Hepatocyte (in vitro differentiated cells): ENCODE measurements at regions not wholly inside any gene's neighbourhood (a gene's known extent, or its start where the extent isn't known, plus 50 kb on each side); places are given as distances from the start of the nearest gene placed in this dataset.

Experiments
- DNase-seq: peaks from one replicate; pipeline ENCODE4 v3.0.0-alpha.2; 2016; ENCODE audit warnings: low spot score
- H2AFZ ChIP-seq: fragments of 200-600 bp; sonication (generic); 2 replicates; pipeline ENCODE4 v1.6.0; 2016; ENCODE audit warnings: antibody characterized with exemption, mild to moderate bottlenecking
- H3K27ac ChIP-seq: fragments of 200-600 bp; sonication (generic); 2 replicates; pipeline ENCODE4 v1.5.1; 2016; ENCODE audit warnings: mild to moderate bottlenecking
- H3K27me3 ChIP-seq: fragments of 200-600 bp; sonication (generic); 2 replicates; pipeline ENCODE4 v1.6.1; 2016
- H3K36me3 ChIP-seq: fragments of 200-600 bp; sonication (generic); replicated peaks from 2 replicates; pipeline ENCODE4 v1.5.1; 2016; ENCODE audit warnings: low read depth; ENCODE audit not compliant: insufficient read depth
- H3K4me1 ChIP-seq: fragments of 200-600 bp; sonication (generic); 2 replicates; pipeline ENCODE4 v1.5.1; 2016; ENCODE audit warnings: mild to moderate bottlenecking, moderate library complexity; ENCODE audit not compliant: insufficient read depth
- H3K4me2 ChIP-seq: fragments of 200-600 bp; sonication (generic); 2 replicates; pipeline ENCODE4 v1.6.0; 2016
- H3K4me3 ChIP-seq: fragments of 200-600 bp; sonication (generic); 2 replicates; pipeline ENCODE4 v1.5.1; 2016; ENCODE audit warnings: mild to moderate bottlenecking
- H3K79me2 ChIP-seq: fragments of 200-600 bp; sonication (generic); 2 replicates; pipeline ENCODE4 v1.6.0; 2017; ENCODE audit warnings: mild to moderate bottlenecking
- H3K9me2 ChIP-seq: fragments of 200-600 bp; sonication (generic); replicated peaks from 2 replicates; pipeline ENCODE4 v1.6.0; 2017; ENCODE audit warnings: mild to moderate bottlenecking; ENCODE audit not compliant: insufficient read depth
- H3K9me3 ChIP-seq: fragments of 200-600 bp; sonication (generic); 2 replicates; pipeline ENCODE4 v1.5.1; 2016; ENCODE audit warnings: low read depth, mild to moderate bottlenecking
- H4K20me1 ChIP-seq: fragments of 200-600 bp; sonication (generic); 2 replicates; pipeline ENCODE4 v1.6.0; 2016; ENCODE audit warnings: mild to moderate bottlenecking; ENCODE audit not compliant: insufficient read depth, poor library complexity, severe bottlenecking
- CTCF ChIP-seq: fragments of 200-600 bp; sonication (generic); IDR thresholded peaks from 2 replicates; pipeline ENCODE4 v1.5.1; 2016; ENCODE audit warnings: antibody characterized with exemption, mild to moderate bottlenecking; ENCODE audit not compliant: poor library complexity
- EZH2 ChIP-seq: fragments of 200-600 bp; sonication (generic); IDR thresholded peaks from 2 replicates; pipeline ENCODE4 v1.6.1; 2016; ENCODE audit warnings: antibody characterized with exemption, mild to moderate bottlenecking, borderline replicate concordance
- EZH2phosphoT487 ChIP-seq: fragments of 200-600 bp; sonication (generic); IDR thresholded peaks from one replicate; pipeline ENCODE4 v1.6.1; 2018; ENCODE audit warnings: antibody characterized with exemption, mild to moderate bottlenecking, low read depth, moderate library complexity; ENCODE audit not compliant: unreplicated experiment, severe bottlenecking
- WGBS: methylation state at CpG from one replicate; pipeline ENCODE4 v1.1.6; 2016; ENCODE audit warnings: low lambda C conversion rate; ENCODE audit errors: missing lambda C conversion rate; 5-methylcytosine and 5-hydroxymethylcytosine counted together

- Histone ChIP-seq H4K20me1 (no peaks in the 10 kb centered on the region), H3K36me3 (no peaks in the 10 kb centered on the region), H3K4me1 (peaks cover 6% of the 10 kb centered on the region), H3K4me3 (no peak overlapping the region), H3K27ac (no peak overlapping the region), H3K9me3 (no peaks in the 10 kb centered on the region), H2AFZ (no peak overlapping the region), H3K9me2 (no peaks in the 10 kb centered on the region), H3K27me3 (no peaks in the 10 kb centered on the region), H3K79me2 (no peaks in the 10 kb centered on the region), H3K4me2 (no peak overlapping the region)
- 76% methylated on average over 5 of the region's 5 CpGs for WGBS
- TF ChIP-seq CTCF (no peak), EZH2 (no peak), EZH2phosphoT487 (no peak)
- DNase-seq, result no peak
These were observed 398.3 kb downstream of the SEC16B start for GRCh38 chr1:177571485-177572076.

- 57% methylated on average over 1 of the region's 1 CpG for WGBS
- Histone ChIP-seq H3K27ac (no peak overlapping the region), H2AFZ (no peak overlapping the region), H3K4me1 (peaks cover 6% of the 10 kb centered on the region), H4K20me1 (no peaks in the 10 kb centered on the region), H3K79me2 (no peaks in the 10 kb centered on the region), H3K9me3 (no peaks in the 10 kb centered on the region), H3K36me3 (no peaks in the 10 kb centered on the region), H3K4me3 (no peak overlapping the region), H3K27me3 (no peaks in the 10 kb centered on the region), H3K4me2 (no peak overlapping the region), H3K9me2 (no peaks in the 10 kb centered on the region)
- DNase-seq, result no peak
- TF ChIP-seq EZH2phosphoT487 (no peak), EZH2 (no peak), CTCF (no peak)
These were observed 398.8 kb downstream of the SEC16B start for GRCh38 chr1:177571076-177571475.

DNA sequence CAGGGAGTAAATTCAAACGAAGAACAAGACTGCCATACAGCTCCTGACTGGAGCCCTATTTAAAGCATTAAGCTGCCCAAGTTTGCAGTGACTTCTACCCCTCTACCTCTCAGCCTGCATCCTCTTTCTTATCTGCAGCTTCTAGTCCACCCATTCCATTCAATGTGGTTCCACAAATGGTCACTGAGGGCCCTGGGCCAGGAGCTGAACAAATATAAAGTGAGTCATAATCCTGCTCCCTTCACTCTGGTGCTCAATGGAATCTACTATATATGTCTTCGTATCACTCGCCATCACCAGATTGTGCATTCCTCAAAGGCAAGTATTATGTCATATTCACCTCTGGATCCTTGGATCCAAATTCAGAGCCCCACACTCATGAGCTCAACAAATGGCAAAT lies 398.7 kb downstream of the BRINP2 start:
- no peak overlapping the region for H3K27ac ChIP-seq
- no peaks in the 10 kb centered on the region for H3K9me2 ChIP-seq
- no peaks in the 10 kb centered on the region for H3K36me3 ChIP-seq
- H3K27me3 ChIP-seq, result no peaks in the 10 kb centered on the region
- no peaks in the 10 kb centered on the region for H4K20me1 ChIP-seq
- H2AFZ ChIP-seq, result no peak overlapping the region
- DNase-seq, result no peak
- H3K79me2 ChIP-seq, result no peaks in the 10 kb centered on the region
- WGBS, result 92% methylated on average over 3 of the region's 3 CpGs
- H3K4me3 ChIP-seq, result no peak overlapping the region
- no peak for TF ChIP-seq EZH2
- TF ChIP-seq EZH2phosphoT487, result no peak
- TF ChIP-seq CTCF, result no peak
- no peaks in the 10 kb centered on the region for H3K9me3 ChIP-seq
- peaks cover 6% of the 10 kb centered on the region for H3K4me1 ChIP-seq
- no peak overlapping the region for H3K4me2 ChIP-seq

DNA sequence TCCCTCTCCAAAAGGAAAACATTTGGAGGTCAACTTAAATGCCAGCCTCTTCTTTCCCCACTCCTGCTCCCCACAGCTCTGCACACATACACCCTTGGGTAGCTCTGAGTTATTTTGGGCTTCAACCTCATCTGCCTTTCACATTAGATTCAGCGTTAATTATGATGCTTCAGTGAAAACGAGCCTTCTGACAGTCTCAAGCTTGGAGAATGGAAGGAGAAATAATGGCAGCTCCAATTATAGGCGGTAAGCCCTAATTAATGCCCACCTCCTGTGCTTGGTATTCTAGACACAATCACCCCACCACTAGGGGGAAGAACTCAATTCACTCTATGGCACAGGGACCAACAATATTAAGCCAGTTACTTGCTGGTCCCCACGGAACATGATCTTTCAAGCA lies 397.9 kb downstream of the BRINP2 start:
- WGBS, result 86% methylated on average over 4 of the region's 4 CpGs
- Histone ChIP-seq H3K4me3 (no peak overlapping the region), H3K36me3 (no peaks in the 10 kb centered on the region), H3K27ac (no peak overlapping the region), H3K27me3 (no peaks in the 10 kb centered on the region), H3K9me3 (no peaks in the 10 kb centered on the region), H4K20me1 (no peaks in the 10 kb centered on the region), H3K9me2 (no peaks in the 10 kb centered on the region), H3K4me1 (peaks cover 6% of the 10 kb centered on the region), H3K79me2 (no peaks in the 10 kb centered on the region), H2AFZ (no peak overlapping the region), H3K4me2 (no peak overlapping the region)
- no peak for DNase-seq
- no peak for TF ChIP-seq EZH2phosphoT487
- TF ChIP-seq EZH2, result no peak
